Fibroblast of the conjunctiva (primary cell): ENCODE measurements at regions not wholly inside any gene's neighbourhood (a gene's known extent, or its start where the extent isn't known, plus 50 kb on each side); places are given as distances from the start of the nearest gene placed in this dataset.
"Not testable (repeated sequence)": the region's sequence is repeated elsewhere in the genome, so short reads cannot be mapped to it uniquely, and the experiment has no call there.

Experiments
- DNase-seq: peaks from one replicate; pipeline ENCODE4 v3.0.0-alpha.2; 2010; ENCODE audit warnings: low read depth

- DNase-seq, result no peak
Observed at GRCh38 chr6:134784336-134784735, 165.6 kb downstream of the ALDH8A1 start.

GRCh38 chr6:134778431-134778830 lies 171.5 kb downstream of the ALDH8A1 start:
- DNase-seq, result no peak

- peak; percentile 13 for DNase-seq
Observed at GRCh38 chr6:134774201-134774638, 175.7 kb downstream of the ALDH8A1 start.

GRCh38 chr6:134772671-134773360 lies 177.1 kb downstream of the ALDH8A1 start:
- DNase-seq, result no peak

GRCh38 chr6:134768931-134769330 lies 181.0 kb downstream of the ALDH8A1 start:
- no peak for DNase-seq

- DNase-seq, result no peak
Observed at GRCh38 chr6:134766497-134766896, 183.4 kb downstream of the ALDH8A1 start.

GRCh38 chr6:134764741-134765140 lies 185.2 kb downstream of the ALDH8A1 start:
- no peak for DNase-seq

GRCh38 chr6:134763575-134763974 lies 186.3 kb downstream of the ALDH8A1 start:
- not testable (repeated sequence) for DNase-seq

GRCh38 chr6:134758621-134759020 lies 191.3 kb downstream of the ALDH8A1 start:
- DNase-seq, result no peak

GRCh38 chr6:134757911-134758361 lies 192.0 kb downstream of the ALDH8A1 start:
- no peak for DNase-seq

- DNase-seq, result no peak
Observed at GRCh38 chr6:134756374-134757025, 193.4 kb downstream of the ALDH8A1 start.

GRCh38 chr6:134754013-134754690 lies 195.7 kb downstream of the ALDH8A1 start:
- no peak for DNase-seq

GRCh38 chr6:134753001-134753400 lies 196.9 kb downstream of the ALDH8A1 start:
- DNase-seq, result no peak

GRCh38 chr6:134752445-134752844 lies 197.5 kb downstream of the ALDH8A1 start:
- DNase-seq, result no peak

- DNase-seq, result peak; percentile 20
Observed at GRCh38 chr6:134750669-134751068, 199.2 kb downstream of the ALDH8A1 start.

GRCh38 chr6:134748484-134748883 lies 201.4 kb downstream of the ALDH8A1 start:
- DNase-seq, result no peak

- not testable (repeated sequence) for DNase-seq
Observed at GRCh38 chr6:134747197-134747596, 202.7 kb downstream of the ALDH8A1 start.

- DNase-seq, result no peak
Observed at GRCh38 chr6:134746140-134746539, 203.8 kb downstream of the ALDH8A1 start.

- DNase-seq, result not testable (repeated sequence)
Observed at GRCh38 chr6:134745192-134745591, 204.7 kb downstream of the ALDH8A1 start.

- DNase-seq, result no peak
Observed at GRCh38 chr6:134744301-134744700, 205.6 kb downstream of the ALDH8A1 start.

GRCh38 chr6:134741200-134741536 lies 208.7 kb downstream of the ALDH8A1 start:
- DNase-seq, result no peak

- peak; percentile 35 for DNase-seq
Observed at GRCh38 chr6:134740473-134741199, 209.3 kb downstream of the ALDH8A1 start.

GRCh38 chr6:134740027-134740373 lies 209.9 kb downstream of the ALDH8A1 start:
- no peak for DNase-seq
